GM06990 (cell line): ENCODE measurements at regions not wholly inside any gene's neighbourhood (a gene's known extent, or its start where the extent isn't known, plus 50 kb on each side); places are given as distances from the start of the nearest gene placed in this dataset.

Experiments used
- DNase-seq: peaks from one replicate; pipeline ENCODE4 v3.0.0-alpha.2; 2011; ENCODE audit not compliant: insufficient read length; ENCODE audit errors: extremely low read depth
- H3K27me3 ChIP-seq: replicated peaks from 2 replicates; pipeline ENCODE4 v1.6.0; 2011; ENCODE audit warnings: low read length; ENCODE audit not compliant: control insufficient read depth, insufficient read depth
- H3K36me3 ChIP-seq: 2 replicates; pipeline ENCODE4 v1.5.1; 2011; ENCODE audit warnings: low read length; ENCODE audit not compliant: control insufficient read depth, insufficient read depth
- H3K4me3 ChIP-seq: replicated peaks from 2 replicates; pipeline ENCODE4 v1.5.1; 2011; ENCODE audit warnings: low read depth, mild to moderate bottlenecking, control low read depth, low read length
- TF ChIP-seq, protein P1 (sequence below): IDR thresholded peaks from 2 replicates; pipeline ENCODE4 v1.5.1; 2011; ENCODE audit warnings: low read length, control low read depth, mild to moderate bottlenecking, inconsistent platforms; ENCODE audit not compliant: insufficient read depth, poor library complexity, severe bottlenecking

DNA sequence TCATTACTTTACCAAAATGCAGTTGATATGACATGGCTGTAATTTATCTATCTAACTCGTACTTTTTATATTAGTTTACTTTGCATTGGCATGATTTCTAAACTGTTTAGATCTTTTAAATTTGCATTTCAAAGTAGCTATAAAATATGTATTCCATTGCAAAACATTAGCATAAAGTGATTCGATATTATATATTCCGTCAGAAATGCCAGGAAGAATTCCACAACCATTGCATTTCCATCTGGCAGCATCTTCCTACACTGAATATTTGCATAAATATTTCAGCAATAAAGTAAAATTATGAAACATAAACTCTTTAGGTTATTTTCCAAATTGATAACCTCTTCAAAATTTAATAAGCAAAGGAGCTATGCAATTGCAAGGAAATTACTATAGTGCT, 546.6 kb downstream of the MFSD1 start:
- TF ChIP-seq, protein P1, sequence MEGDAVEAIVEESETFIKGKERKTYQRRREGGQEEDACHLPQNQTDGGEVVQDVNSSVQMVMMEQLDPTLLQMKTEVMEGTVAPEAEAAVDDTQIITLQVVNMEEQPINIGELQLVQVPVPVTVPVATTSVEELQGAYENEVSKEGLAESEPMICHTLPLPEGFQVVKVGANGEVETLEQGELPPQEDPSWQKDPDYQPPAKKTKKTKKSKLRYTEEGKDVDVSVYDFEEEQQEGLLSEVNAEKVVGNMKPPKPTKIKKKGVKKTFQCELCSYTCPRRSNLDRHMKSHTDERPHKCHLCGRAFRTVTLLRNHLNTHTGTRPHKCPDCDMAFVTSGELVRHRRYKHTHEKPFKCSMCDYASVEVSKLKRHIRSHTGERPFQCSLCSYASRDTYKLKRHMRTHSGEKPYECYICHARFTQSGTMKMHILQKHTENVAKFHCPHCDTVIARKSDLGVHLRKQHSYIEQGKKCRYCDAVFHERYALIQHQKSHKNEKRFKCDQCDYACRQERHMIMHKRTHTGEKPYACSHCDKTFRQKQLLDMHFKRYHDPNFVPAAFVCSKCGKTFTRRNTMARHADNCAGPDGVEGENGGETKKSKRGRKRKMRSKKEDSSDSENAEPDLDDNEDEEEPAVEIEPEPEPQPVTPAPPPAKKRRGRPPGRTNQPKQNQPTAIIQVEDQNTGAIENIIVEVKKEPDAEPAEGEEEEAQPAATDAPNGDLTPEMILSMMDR, result no peak
- Histone ChIP-seq H3K36me3 (no peaks in the 10 kb centered on the region), H3K27me3 (no peaks in the 10 kb centered on the region), H3K4me3 (no peak overlapping the region)
- no peak for DNase-seq

DNA sequence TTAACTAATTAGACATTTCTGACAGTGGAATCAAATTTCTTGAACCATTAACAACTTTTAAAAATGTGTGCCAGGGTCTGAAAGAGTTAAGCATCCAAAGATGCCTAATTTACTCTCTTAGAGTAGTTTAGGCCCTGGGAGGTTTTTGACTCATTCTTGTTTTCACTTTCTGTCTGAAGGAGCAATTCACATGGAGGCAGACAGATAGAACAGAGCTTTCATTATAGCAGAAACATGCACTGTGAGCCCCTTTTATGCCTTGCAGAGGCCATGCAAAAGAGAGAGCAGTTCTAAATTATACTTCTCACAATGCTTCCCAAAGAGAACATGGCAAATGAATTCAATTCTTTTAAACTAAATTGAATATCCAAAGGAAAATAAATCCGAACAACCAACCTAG, 554.8 kb downstream of the MFSD1 start:
- Histone ChIP-seq H3K36me3 (no peaks in the 10 kb centered on the region), H3K4me3 (no peak overlapping the region), H3K27me3 (no peaks in the 10 kb centered on the region)
- TF ChIP-seq, protein P1, result no peak
- no peak for DNase-seq

DNA sequence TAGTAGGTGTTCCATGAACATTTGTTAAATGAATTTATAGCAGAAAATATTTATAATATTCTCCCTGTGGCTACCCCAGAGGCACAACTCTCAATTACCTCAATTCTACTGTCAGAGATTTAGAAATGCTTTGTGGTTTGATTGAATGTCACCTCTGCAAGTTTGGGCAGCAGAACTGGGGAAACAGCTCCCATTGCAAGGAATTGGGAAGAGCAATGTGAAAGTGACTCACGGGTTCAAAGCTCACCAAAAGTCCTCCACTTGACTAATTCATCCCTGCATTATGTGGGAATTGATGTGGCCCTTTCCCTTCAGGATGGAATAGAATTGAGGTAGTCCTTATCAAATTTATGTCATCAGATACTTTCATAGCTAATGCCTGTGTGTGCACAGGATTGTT, 562.7 kb downstream of the MFSD1 start:
- H3K36me3 ChIP-seq, result no peaks in the 10 kb centered on the region
- no peak for DNase-seq
- H3K27me3 ChIP-seq, result no peaks in the 10 kb centered on the region
- TF ChIP-seq, protein P1, result no peak
- no peak overlapping the region for H3K4me3 ChIP-seq

DNA sequence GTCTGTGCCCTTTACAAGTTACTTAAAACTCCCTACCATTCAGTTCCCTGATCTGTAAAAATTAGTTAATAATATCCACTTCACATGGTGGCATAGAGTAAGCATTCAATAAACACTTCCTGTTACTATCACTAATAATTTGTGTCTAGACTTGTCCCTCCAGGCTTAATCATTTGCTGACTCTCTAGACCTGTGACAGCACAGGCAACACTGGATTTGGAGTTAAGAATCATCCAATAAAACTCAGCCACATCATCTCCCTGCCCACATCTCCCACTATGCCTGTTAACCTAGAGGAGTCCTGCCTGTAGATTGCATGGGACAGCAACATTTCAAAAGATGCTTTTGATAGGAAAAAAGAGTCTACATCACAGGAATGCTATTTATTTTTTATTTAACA, 564.6 kb downstream of the MFSD1 start:
- Histone ChIP-seq H3K36me3 (no peaks in the 10 kb centered on the region), H3K27me3 (no peaks in the 10 kb centered on the region), H3K4me3 (no peak overlapping the region)
- DNase-seq, result no peak
- TF ChIP-seq, protein P1, result no peak

- TF ChIP-seq, protein P1, result no peak
- no peak overlapping the region for H3K4me3 ChIP-seq
- H3K36me3 ChIP-seq, result no peaks in the 10 kb centered on the region
- DNase-seq, result no peak
- H3K27me3 ChIP-seq, result no peaks in the 10 kb centered on the region
Observed at GRCh38 chr3:159371961-159372360, 570.1 kb downstream of the MFSD1 start.
